Activated CD8-positive, alpha-beta T cell treated with anti-CD3 and anti-CD28 coated beads, Interleukin-2, amount 10 ng/mL, durations not matched to agents 7 days and 5 days (primary cell): ENCODE measurements at regions not wholly inside any gene's neighbourhood (a gene's known extent, or its start where the extent isn't known, plus 50 kb on each side); places are given as distances from the start of the nearest gene placed in this dataset.

ENCODE experiments used
- ATAC-seq: fragments of 150-1000 bp; cut with Tn5 transposase; one replicate; pipeline ENCODE4 v1.10.0; 2021; ENCODE audit warnings: moderate library complexity
- CTCF ChIA-PET: fragments of 350-600 bp; sonication (Branson Sonifier 250); formaldehyde crosslinking; loops from one replicate; lab custom pipeline; 2021; ENCODE audit warnings: antibody characterized with exemption; lab: Charles Lee
- POLR2A ChIA-PET: fragments of 350-600 bp; sonication (Branson Sonifier 250); formaldehyde crosslinking; loops from one replicate; lab custom pipeline; 2021; ENCODE audit warnings: antibody characterized with exemption; lab: Charles Lee
- DNase-seq: peaks from one replicate; pipeline ENCODE4 v3.0.0-alpha.2; 2020
- H3K27ac Mint-ChIP-seq: one replicate; pipeline ENCODE4 v1.8.0; 2021; ENCODE audit warnings: mild to moderate bottlenecking, mixed read lengths
- H3K27me3 Mint-ChIP-seq: one replicate; pipeline ENCODE4 v1.8.0; 2021; ENCODE audit warnings: low read depth, mixed read lengths
- H3K36me3 Mint-ChIP-seq: one replicate; pipeline ENCODE4 v1.8.0; 2021; ENCODE audit warnings: low read depth, mixed read lengths
- H3K4me1 Mint-ChIP-seq: one replicate; pipeline ENCODE4 v1.8.0; 2021; ENCODE audit warnings: low read depth, mixed read lengths
- H3K4me3 Mint-ChIP-seq: one replicate; pipeline ENCODE4 v1.8.0; 2021; ENCODE audit warnings: mild to moderate bottlenecking, mixed read lengths
- H3K9me3 Mint-ChIP-seq: one replicate; pipeline ENCODE4 v1.8.0; 2022; ENCODE audit warnings: mixed read lengths; ENCODE audit not compliant: insufficient read depth

DNA sequence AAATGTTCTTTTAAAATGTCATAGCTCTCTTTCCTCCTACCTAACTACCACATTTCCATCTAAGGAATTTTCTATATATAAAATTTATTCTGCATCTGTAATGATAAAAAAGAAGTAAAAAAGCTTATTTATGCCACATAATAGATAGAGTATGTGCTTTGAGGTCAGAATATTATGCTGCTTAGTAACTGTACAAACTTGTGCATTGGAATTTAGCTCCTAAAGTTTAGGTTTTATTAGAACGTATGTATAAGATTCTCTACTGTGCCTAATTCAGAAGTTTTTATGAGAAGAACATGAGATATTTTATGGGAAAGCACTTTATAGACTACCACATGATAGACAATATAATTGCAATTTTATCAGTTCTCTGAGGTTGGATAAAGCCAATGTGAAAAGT, 384.6 kb downstream of the SLC16A7 start:
- Mint-ChIP-seq H3K9me3 (no peaks in the 10 kb centered on the region), H3K4me1 (no peaks in the 10 kb centered on the region), H3K4me3 (no peak overlapping the region), H3K27ac (no peak overlapping the region), H3K36me3 (no peaks in the 10 kb centered on the region), H3K27me3 (no peaks in the 10 kb centered on the region)
- DNase-seq (no peak), ATAC-seq (no peak)
- ChIA-PET POLR2A (no interaction called here), CTCF (no interaction called here)

DNA sequence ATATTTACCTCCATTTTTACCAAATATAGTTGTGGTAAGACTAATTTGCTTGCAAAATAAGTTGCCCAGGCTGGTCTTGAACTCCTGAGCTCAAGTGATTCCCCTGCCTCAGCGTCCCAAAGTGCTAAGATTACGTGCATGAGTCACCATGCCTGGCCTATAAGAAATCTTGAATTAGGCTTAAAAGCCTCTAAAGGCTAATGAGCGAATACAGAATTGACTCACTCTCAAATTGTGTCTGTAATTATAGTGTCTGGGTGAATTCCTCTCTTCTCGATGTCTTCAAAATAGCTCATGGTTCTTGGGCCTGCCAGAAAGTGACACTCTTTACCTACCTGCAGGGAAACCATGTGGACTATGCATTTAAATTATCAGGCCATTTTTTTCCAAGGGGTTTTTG, 403.5 kb downstream of the SLC16A7 start:
- POLR2A ChIA-PET, result no interaction called here
- Mint-ChIP-seq H3K27ac (no peak overlapping the region), H3K4me3 (no peak overlapping the region), H3K36me3 (no peaks in the 10 kb centered on the region), H3K27me3 (no peaks in the 10 kb centered on the region), H3K4me1 (no peaks in the 10 kb centered on the region), H3K9me3 (no peaks in the 10 kb centered on the region)
- no peak for DNase-seq
- no peak for ATAC-seq
- CTCF ChIA-PET, result no interaction called here

DNA sequence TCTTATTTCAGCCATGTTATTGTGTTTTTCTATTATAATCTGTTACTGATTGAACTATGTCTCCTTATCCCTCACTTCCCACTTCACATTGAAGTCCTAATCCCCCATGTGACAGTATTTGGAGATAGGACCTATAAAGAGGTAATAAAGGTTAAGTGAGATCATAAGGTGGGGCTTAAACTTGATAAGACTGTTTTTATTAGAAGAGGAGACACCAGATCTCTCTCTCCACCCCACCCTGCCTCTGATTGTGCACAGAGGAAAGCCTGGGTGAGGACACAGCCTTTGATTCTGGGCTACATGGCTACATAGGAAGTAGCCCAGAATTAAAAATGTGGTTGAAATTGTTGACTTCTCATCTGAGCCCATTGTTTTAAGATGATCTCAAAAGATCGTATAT, 414.7 kb downstream of the SLC16A7 start:
- ChIA-PET POLR2A (no interaction called here), CTCF (no interaction called here)
- Mint-ChIP-seq H3K27ac (no peak overlapping the region), H3K9me3 (no peaks in the 10 kb centered on the region), H3K4me1 (no peaks in the 10 kb centered on the region), H3K4me3 (no peak overlapping the region), H3K27me3 (no peaks in the 10 kb centered on the region), H3K36me3 (no peaks in the 10 kb centered on the region)
- no peak for DNase-seq
- ATAC-seq, result no peak

DNA sequence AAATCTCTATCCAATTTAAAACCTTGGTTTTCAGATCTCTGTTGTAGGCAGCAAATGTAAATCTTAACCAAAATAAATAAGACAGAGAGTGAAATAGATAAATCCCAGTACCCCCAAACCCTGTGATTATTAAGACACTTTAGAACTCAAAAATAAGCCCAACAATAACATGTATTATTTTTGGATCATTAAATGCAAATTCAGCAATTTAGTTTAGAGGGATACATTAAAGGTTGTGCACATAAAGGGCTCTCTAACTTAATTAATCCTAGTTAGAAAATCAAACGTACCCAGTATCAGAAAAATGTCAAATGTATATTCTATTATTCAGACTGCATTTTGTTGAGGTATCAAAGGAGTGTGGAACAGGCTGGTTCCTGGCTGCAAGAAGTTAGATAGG, 416.8 kb downstream of the SLC16A7 start:
- no peaks in the 10 kb centered on the region for H3K27me3 Mint-ChIP-seq
- ChIA-PET POLR2A (no interaction called here), CTCF (no interaction called here)
- H3K4me3 Mint-ChIP-seq, result no peak overlapping the region
- DNase-seq (no peak), ATAC-seq (no peak)
- no peak overlapping the region for H3K27ac Mint-ChIP-seq
- no peaks in the 10 kb centered on the region for H3K9me3 Mint-ChIP-seq
- H3K36me3 Mint-ChIP-seq, result no peaks in the 10 kb centered on the region
- no peaks in the 10 kb centered on the region for H3K4me1 Mint-ChIP-seq

DNA sequence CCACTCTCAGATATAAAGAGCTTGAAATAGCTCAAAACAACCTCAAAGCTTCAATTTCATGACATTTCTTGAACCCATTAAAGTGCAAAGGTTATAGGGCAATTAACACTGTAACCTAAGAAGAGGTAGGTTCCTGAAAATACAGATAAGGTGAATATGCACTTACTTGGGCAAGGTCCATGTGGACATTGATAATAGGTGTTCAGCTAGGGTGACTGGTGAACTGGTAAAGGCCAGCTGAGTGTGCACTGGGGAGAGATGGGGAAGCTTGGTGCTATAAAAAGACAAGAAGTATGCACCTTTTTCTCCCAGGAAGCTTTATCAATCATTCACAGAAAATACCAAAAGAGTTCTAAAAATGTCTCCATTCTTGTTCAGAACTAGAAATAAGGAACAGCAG, 418.6 kb downstream of the SLC16A7 start:
- no peaks in the 10 kb centered on the region for H3K27me3 Mint-ChIP-seq
- H3K9me3 Mint-ChIP-seq, result peaks cover 4% of the 10 kb centered on the region
- no peaks in the 10 kb centered on the region for H3K4me1 Mint-ChIP-seq
- H3K27ac Mint-ChIP-seq, result no peak overlapping the region
- CTCF ChIA-PET, result no interaction called here
- POLR2A ChIA-PET, result no interaction called here
- ATAC-seq, result no peak
- no peak for DNase-seq
- no peaks in the 10 kb centered on the region for H3K36me3 Mint-ChIP-seq
- no peak overlapping the region for H3K4me3 Mint-ChIP-seq

DNA sequence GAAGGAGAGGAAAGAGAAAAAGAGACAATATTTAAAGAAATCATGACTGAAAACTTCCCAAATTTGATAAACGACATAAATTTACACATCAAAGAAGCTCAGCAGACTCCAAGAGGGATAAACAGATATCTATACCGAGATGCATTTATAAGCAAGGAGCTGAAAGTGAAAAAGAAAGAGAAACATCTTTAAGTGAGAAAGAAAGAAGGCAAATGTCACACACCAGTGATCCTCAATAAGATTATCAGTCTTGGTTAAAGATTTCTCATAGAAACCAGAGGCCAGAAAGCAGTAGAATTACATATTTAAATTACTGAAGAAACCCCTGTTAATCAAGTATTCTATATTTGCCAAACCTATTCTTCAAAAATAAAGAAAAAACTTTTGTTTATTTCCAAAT, 424.2 kb downstream of the SLC16A7 start:
- DNase-seq (no peak), ATAC-seq (no peak)
- H3K27me3 Mint-ChIP-seq, result no peaks in the 10 kb centered on the region
- CTCF ChIA-PET, result no interaction called here
- POLR2A ChIA-PET, result no interaction called here
- no peaks in the 10 kb centered on the region for H3K36me3 Mint-ChIP-seq
- no peaks in the 10 kb centered on the region for H3K4me1 Mint-ChIP-seq
- H3K27ac Mint-ChIP-seq, result no peak overlapping the region
- no peak overlapping the region for H3K4me3 Mint-ChIP-seq
- peaks cover 17% of the 10 kb centered on the region for H3K9me3 Mint-ChIP-seq

DNA sequence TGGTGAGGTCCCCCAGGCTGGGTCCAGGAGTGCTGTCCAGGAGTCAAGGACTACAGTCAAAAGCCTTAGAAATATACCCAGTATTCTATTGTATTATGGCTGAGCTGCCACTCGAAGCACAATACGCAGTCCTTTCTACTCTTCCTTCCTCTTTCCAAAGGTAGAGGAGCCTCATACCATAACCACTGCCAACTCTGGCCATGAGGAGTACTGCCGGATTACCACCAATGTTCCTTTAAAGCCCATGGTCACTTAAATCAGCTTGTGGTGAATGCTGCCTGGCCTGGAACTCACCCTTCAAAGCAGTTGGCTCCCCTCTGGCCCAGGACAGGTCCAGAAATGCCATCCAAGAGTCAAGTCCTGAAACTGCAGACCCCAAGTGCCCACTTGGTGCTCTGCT, 425.4 kb downstream of the SLC16A7 start:
- ATAC-seq (no peak), DNase-seq (no peak)
- ChIA-PET CTCF (no interaction called here), POLR2A (no interaction called here)
- no peaks in the 10 kb centered on the region for H3K4me1 Mint-ChIP-seq
- H3K9me3 Mint-ChIP-seq, result peaks cover 17% of the 10 kb centered on the region
- no peaks in the 10 kb centered on the region for H3K27me3 Mint-ChIP-seq
- H3K27ac Mint-ChIP-seq, result no peak overlapping the region
- H3K36me3 Mint-ChIP-seq, result no peaks in the 10 kb centered on the region
- no peak overlapping the region for H3K4me3 Mint-ChIP-seq

DNA sequence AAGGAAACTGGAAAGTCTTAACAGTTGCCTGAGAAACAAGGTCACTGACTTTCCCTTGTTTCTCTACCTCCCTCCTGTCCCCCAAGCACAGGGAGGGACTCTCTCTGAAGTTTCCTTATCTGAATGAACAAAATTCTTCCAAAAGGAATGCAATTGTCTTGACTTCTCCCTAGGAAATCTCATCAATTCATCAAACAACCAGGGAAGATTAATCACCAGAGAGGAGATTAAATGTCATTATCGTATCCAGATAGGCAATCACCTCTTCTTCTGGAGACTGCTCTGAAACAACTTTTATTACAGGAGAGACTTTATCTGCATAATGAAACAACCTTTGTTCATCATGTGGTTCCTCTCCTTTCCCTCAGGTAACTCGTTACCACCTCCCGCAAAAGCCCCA, 431.4 kb downstream of the SLC16A7 start:
- ChIA-PET CTCF (no interaction called here), POLR2A (no interaction called here)
- ATAC-seq (no peak), DNase-seq (no peak)
- Mint-ChIP-seq H3K27ac (no peak overlapping the region), H3K4me1 (no peaks in the 10 kb centered on the region), H3K27me3 (no peaks in the 10 kb centered on the region), H3K9me3 (peaks cover under 1% of the 10 kb centered on the region), H3K4me3 (no peak overlapping the region), H3K36me3 (no peaks in the 10 kb centered on the region)

DNA sequence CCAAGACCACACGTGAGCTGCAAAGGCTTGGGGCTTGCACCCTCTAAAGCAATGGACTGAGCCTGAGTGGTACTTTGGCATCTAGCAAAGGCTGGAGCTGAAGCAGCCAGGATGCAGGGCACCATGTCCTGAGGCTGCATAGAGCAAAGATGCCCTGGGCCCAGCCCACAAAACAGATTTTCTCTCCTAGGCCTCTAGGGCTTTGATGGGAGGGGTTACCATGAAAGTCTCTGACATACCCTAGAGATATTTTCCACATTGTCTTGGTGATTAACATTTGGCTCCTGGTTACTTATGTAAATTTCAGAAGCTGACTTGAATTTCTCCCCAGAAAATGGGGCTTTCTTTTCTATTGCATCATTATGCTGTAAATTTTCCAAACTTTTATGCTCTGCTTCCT, 438.3 kb downstream of the SLC16A7 start:
- H3K36me3 Mint-ChIP-seq, result no peaks in the 10 kb centered on the region
- CTCF ChIA-PET, result no interaction called here
- no peak overlapping the region for H3K4me3 Mint-ChIP-seq
- ATAC-seq (no peak), DNase-seq (no peak)
- no peaks in the 10 kb centered on the region for H3K27me3 Mint-ChIP-seq
- H3K27ac Mint-ChIP-seq, result no peak overlapping the region
- POLR2A ChIA-PET, result no interaction called here
- peaks cover 4% of the 10 kb centered on the region for H3K9me3 Mint-ChIP-seq
- no peaks in the 10 kb centered on the region for H3K4me1 Mint-ChIP-seq

DNA sequence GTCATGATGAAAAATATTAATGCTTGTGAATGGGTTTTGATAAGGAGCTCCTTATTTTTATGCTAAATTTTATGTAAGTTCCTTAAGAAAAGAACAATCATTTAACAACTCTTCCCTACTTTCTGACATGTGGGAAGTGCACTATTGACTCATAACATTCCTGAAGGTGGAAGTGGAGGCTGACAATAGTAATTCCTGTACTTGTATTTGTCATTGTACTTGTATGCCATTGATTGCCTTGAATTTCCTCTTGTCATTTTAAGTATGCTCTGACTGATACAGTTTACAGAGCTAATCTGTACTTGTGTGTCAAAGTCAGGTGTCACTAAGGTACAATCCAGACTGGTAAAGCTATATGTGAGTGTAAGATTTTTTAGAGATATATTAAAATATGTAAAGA, 440.0 kb downstream of the SLC16A7 start:
- DNase-seq, result no peak
- ChIA-PET CTCF (no interaction called here), POLR2A (no interaction called here)
- Mint-ChIP-seq H3K4me3 (no peak overlapping the region), H3K36me3 (no peaks in the 10 kb centered on the region), H3K9me3 (peaks cover 4% of the 10 kb centered on the region), H3K4me1 (no peaks in the 10 kb centered on the region), H3K27me3 (no peaks in the 10 kb centered on the region), H3K27ac (no peak overlapping the region)
- no peak for ATAC-seq

DNA sequence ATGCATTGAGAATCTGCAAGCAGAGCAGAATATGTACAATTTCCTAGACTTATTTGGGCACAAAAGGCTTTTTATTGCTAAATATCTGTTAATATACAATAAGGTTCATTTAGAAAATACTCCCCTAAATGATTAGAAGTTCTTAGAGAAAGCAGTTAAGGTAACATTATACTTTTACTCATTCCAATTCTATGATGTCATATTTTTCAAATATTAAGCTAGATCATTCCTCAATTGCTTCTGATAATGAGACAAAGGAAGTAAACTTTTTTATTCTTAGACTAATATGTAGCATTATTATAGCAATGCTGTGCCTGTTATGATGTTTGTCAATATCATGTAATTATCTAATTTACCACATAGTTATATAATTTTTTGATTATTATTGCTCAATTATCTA, 447.0 kb downstream of the SLC16A7 start:
- ATAC-seq (no peak), DNase-seq (no peak)
- Mint-ChIP-seq H3K27ac (no peak overlapping the region), H3K27me3 (no peaks in the 10 kb centered on the region), H3K4me1 (no peaks in the 10 kb centered on the region), H3K4me3 (no peak overlapping the region), H3K36me3 (no peaks in the 10 kb centered on the region), H3K9me3 (no peaks in the 10 kb centered on the region)
- CTCF ChIA-PET, result no interaction called here
- POLR2A ChIA-PET, result no interaction called here

DNA sequence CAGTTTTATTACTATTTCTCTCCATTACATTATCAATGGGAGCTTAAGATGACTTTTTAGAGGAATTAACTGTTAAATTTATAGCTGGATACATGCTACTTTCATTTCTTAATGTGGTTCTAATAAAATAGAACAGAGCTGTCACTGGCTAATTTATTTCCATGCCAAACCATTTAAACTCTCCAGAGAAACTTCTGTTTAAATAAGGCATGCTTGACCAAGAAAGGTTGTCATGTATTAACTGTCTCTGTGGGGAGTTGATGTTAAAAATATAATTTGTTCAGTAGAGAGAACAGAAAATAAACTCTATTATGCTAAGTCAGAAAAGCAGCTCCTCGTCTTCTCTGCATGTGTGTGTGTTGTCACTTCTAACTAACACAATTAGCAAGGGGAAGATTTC, 447.4 kb downstream of the SLC16A7 start:
- DNase-seq (no peak), ATAC-seq (no peak)
- ChIA-PET POLR2A (no interaction called here), CTCF (no interaction called here)
- Mint-ChIP-seq H3K4me1 (no peaks in the 10 kb centered on the region), H3K27me3 (no peaks in the 10 kb centered on the region), H3K27ac (no peak overlapping the region), H3K36me3 (no peaks in the 10 kb centered on the region), H3K9me3 (no peaks in the 10 kb centered on the region), H3K4me3 (no peak overlapping the region)

DNA sequence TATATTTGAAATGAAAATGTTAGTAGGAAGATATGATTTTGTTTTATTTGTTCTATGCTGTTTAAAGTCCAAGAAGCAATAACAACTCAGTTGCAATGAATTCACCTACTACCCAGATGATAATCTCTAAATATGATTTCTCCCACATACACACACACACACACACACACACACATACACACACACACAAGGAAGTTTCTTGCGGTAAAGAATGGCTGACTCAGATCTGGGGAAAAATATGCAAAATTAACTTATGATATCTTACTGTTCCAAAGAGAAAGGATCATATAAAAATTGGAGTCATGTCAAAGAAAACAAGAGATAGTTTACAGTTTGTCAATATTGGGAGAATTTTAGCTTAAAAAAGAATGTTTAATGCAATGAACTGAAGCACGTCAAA, 456.7 kb downstream of the SLC16A7 start:
- Mint-ChIP-seq H3K36me3 (no peaks in the 10 kb centered on the region), H3K4me1 (no peaks in the 10 kb centered on the region), H3K27me3 (no peaks in the 10 kb centered on the region), H3K4me3 (no peak overlapping the region), H3K9me3 (no peaks in the 10 kb centered on the region), H3K27ac (no peak overlapping the region)
- ChIA-PET POLR2A (no interaction called here), CTCF (no interaction called here)
- no peak for ATAC-seq
- no peak for DNase-seq
